ENCODE measurements at regions not wholly inside any gene's neighbourhood (a gene's known extent, or its start where the extent isn't known, plus 50 kb on each side); places are given as distances from the start of the nearest gene placed in this dataset.

- DNase-seq: no peak
- no peak for ATAC-seq
- intact Hi-C loops (cut with DNase I): no loop called here
These were observed 49.7 kb downstream of the GLI2 start for GRCh38 chr2:120785228-120785966.

GRCh38 chr2:120786038-120786960 lies 50.6 kb downstream of the GLI2 start:
- intact Hi-C loops (cut with DNase I): no loop called here
- DNase-seq (no peak), ATAC-seq (no peak)

- DNase-seq (no peak), ATAC-seq (peak in 1 of 2 donors; percentile 68)
- intact Hi-C loops (cut with DNase I): no loop called here
These were observed 51.6 kb downstream of the GLI2 start for GRCh38 chr2:120787111-120787821.

GRCh38 chr2:120787822-120788700 lies 52.4 kb downstream of the GLI2 start:
- ATAC-seq (no peak), DNase-seq (no peak)
- intact Hi-C loops (cut with DNase I): no loop called here

- ATAC-seq: no peak
- intact Hi-C loops (cut with DNase I): no loop called here
- DNase-seq: no peak
These were observed 55.7 kb downstream of the GLI2 start for GRCh38 chr2:120791243-120791961.

- DNase-seq: no peak
- ATAC-seq: no peak
- intact Hi-C loops (cut with DNase I): no loop called here
These were observed 56.3 kb downstream of the GLI2 start for GRCh38 chr2:120791962-120792297.

- intact Hi-C loops (cut with DNase I): no loop called here
- DNase-seq: peak; percentile 43
- peak; percentile 23 to 81 for ATAC-seq
These were observed 58.2 kb downstream of the GLI2 start for GRCh38 chr2:120793682-120794403.

GRCh38 chr2:120794716-120795115 lies 59.0 kb downstream of the GLI2 start:
- intact Hi-C loops (cut with DNase I): no loop called here
- ATAC-seq: peak; percentile 23 to 68
- no peak for DNase-seq

GRCh38 chr2:120796094-120796493 lies 60.4 kb downstream of the GLI2 start:
- no peak for DNase-seq
- no peak for ATAC-seq
- intact Hi-C loops (cut with DNase I): no loop called here

GRCh38 chr2:120797421-120798221 lies 62.0 kb downstream of the GLI2 start:
- intact Hi-C loops (cut with DNase I): no loop called here
- DNase-seq (no peak), ATAC-seq (no peak)

- ATAC-seq: no peak
- intact Hi-C loops (cut with DNase I): no loop called here
These were observed 63.0 kb downstream of the GLI2 start for GRCh38 chr2:120798567-120799247.

GRCh38 chr2:120802158-120802557 lies 66.5 kb downstream of the GLI2 start:
- intact Hi-C loops (cut with DNase I): no loop called here
- peak in 1 of 2 donors; percentile 59 for ATAC-seq

More at GRCh38 chr2:120798567-120799247, 63.0 kb downstream of the GLI2 start:
- DNase-seq: no peak

GRCh38 chr2:120802867-120803484 lies 67.3 kb downstream of the GLI2 start:
- no peak for ATAC-seq
- no peak for DNase-seq
- intact Hi-C loops (cut with DNase I): no loop called here

More at GRCh38 chr2:120802158-120802557, 66.5 kb downstream of the GLI2 start:
- DNase-seq: no peak

GRCh38 chr2:120803764-120804335 lies 68.2 kb downstream of the GLI2 start:
- DNase-seq: no peak
- intact Hi-C loops (cut with DNase I): no loop called here

GRCh38 chr2:120804459-120804858 lies 68.8 kb downstream of the GLI2 start:
- ATAC-seq (no peak), DNase-seq (no peak)
- intact Hi-C loops (cut with DNase I): no loop called here

More at GRCh38 chr2:120803764-120804335, 68.2 kb downstream of the GLI2 start:
- ATAC-seq: peak in 1 of 2 donors; percentile 36

All from left cardiac atrium (tissue), 4 donors.